Cerebellar nuclear complex (tissue), 1 donor: ENCODE measurements at regions not wholly inside any gene's neighbourhood (a gene's known extent, or its start where the extent isn't known, plus 50 kb on each side); places are given as distances from the start of the nearest gene placed in this dataset.
"Not testable (repeated sequence)": the region's sequence is repeated elsewhere in the genome, so short reads cannot be mapped to it uniquely, and the experiment has no call there.

ENCODE experiments used
- DNase-seq, 2 experiments: peaks; one replicate each; lab custom pipeline; 2025; lab: John Stamatoyannopoulos, UW

GRCh38 chr10:65040796-65041195 is 1519.6 kb downstream of the REEP3 start:
- no peak for DNase-seq

GRCh38 chr10:65041307-65041706 is 1520.1 kb downstream of the REEP3 start:
- DNase-seq = no peak

- DNase-seq = no peak
Observed at GRCh38 chr10:65042496-65042895, 1521.3 kb downstream of the REEP3 start.

GRCh38 chr10:65046831-65047230 is 1525.6 kb downstream of the REEP3 start:
- no peak for DNase-seq

GRCh38 chr10:65052111-65052510 is 1530.9 kb downstream of the REEP3 start:
- DNase-seq = not testable (repeated sequence)

GRCh38 chr10:65053397-65053796 is 1532.2 kb downstream of the REEP3 start:
- not testable (repeated sequence) for DNase-seq

GRCh38 chr10:65053831-65054351 is 1532.7 kb downstream of the REEP3 start:
- not testable (repeated sequence) for DNase-seq

- DNase-seq = not testable (repeated sequence)
Observed at GRCh38 chr10:65054701-65055100, 1533.5 kb downstream of the REEP3 start.

GRCh38 chr10:65065278-65065677 is 1544.1 kb downstream of the REEP3 start:
- no peak for DNase-seq

- DNase-seq = no peak
Observed at GRCh38 chr10:65083222-65083621, 1562.0 kb downstream of the REEP3 start.

GRCh38 chr10:65090991-65091390 is 1569.8 kb downstream of the REEP3 start:
- no peak for DNase-seq

- DNase-seq = no peak
Observed at GRCh38 chr10:65100146-65100545, 1578.9 kb downstream of the REEP3 start.

GRCh38 chr10:65100881-65101280 is 1579.7 kb downstream of the REEP3 start:
- DNase-seq = not testable (repeated sequence)

- DNase-seq = no peak
Observed at GRCh38 chr10:65110009-65110408, 1588.8 kb downstream of the REEP3 start.

GRCh38 chr10:65111059-65111458 is 1589.9 kb downstream of the REEP3 start:
- DNase-seq = not testable (repeated sequence)

- no peak for DNase-seq
Observed at GRCh38 chr10:65112573-65112972, 1591.4 kb downstream of the REEP3 start.

- no peak for DNase-seq
Observed at GRCh38 chr10:65123120-65123519, 1601.9 kb downstream of the REEP3 start.

GRCh38 chr10:65125212-65125611 is 1604.0 kb downstream of the REEP3 start:
- DNase-seq = no peak

- DNase-seq = no peak
Observed at GRCh38 chr10:65126288-65126687, 1605.1 kb downstream of the REEP3 start.

GRCh38 chr10:65128277-65128676 is 1607.1 kb downstream of the REEP3 start:
- DNase-seq = no peak

GRCh38 chr10:65130162-65130758 is 1609.1 kb downstream of the REEP3 start:
- DNase-seq = no peak

GRCh38 chr10:65133652-65134051 is 1612.5 kb downstream of the REEP3 start:
- DNase-seq = no peak

GRCh38 chr10:65135508-65135907 is 1614.3 kb downstream of the REEP3 start:
- DNase-seq = no peak
